ACC112 (cell line): ENCODE measurements at regions not wholly inside any gene's neighbourhood (a gene's known extent, or its start where the extent isn't known, plus 50 kb on each side); places are given as distances from the start of the nearest gene placed in this dataset.
"Not testable (repeated sequence)": the region's sequence is repeated elsewhere in the genome, so short reads cannot be mapped to it uniquely, and the experiment has no call there.

ENCODE experiments used
- H2AFZ ChIP-seq: fragments of 200-600 bp; sonication (generic); one replicate; pipeline ENCODE4 v1.6.0; 2017; ENCODE audit warnings: antibody characterized with exemption, low read length; ENCODE audit not compliant: unreplicated experiment
- H3K27ac ChIP-seq: fragments of 200-600 bp; sonication (generic); 2 replicates; pipeline ENCODE4 v1.5.1; 2014; ENCODE audit warnings: low read depth, mild to moderate bottlenecking, antibody characterized with exemption, low read length, moderate library complexity
- H3K27me3 ChIP-seq: fragments of 200-600 bp; sonication (generic); 2 replicates; pipeline ENCODE4 v1.6.1; 2014; ENCODE audit warnings: mild to moderate bottlenecking, antibody characterized with exemption, low read length, moderate library complexity, mixed read lengths; ENCODE audit not compliant: insufficient read depth
- H3K36me3 ChIP-seq: fragments of 200-600 bp; sonication (generic); 2 replicates; pipeline ENCODE4 v1.6.1; 2016; ENCODE audit warnings: mild to moderate bottlenecking, antibody characterized with exemption, low read length, moderate library complexity, mixed read lengths; ENCODE audit not compliant: insufficient read depth
- H3K4me1 ChIP-seq: fragments of 200-600 bp; sonication (generic); one replicate; pipeline ENCODE4 v1.6.1; 2016; ENCODE audit warnings: low read length, mixed read lengths; ENCODE audit not compliant: insufficient read depth, unreplicated experiment, control insufficient read depth
- H3K4me3 ChIP-seq: fragments of 200-600 bp; sonication (generic); 2 replicates; pipeline ENCODE4 v1.5.1; 2014; ENCODE audit warnings: mild to moderate bottlenecking, low read depth, low read length
- H3K79me2 ChIP-seq: fragments of 200-600 bp; sonication (generic); one replicate; pipeline ENCODE4 v1.6.0; 2016; ENCODE audit warnings: low read length; ENCODE audit not compliant: control insufficient read depth, unreplicated experiment, insufficient read depth

DNA sequence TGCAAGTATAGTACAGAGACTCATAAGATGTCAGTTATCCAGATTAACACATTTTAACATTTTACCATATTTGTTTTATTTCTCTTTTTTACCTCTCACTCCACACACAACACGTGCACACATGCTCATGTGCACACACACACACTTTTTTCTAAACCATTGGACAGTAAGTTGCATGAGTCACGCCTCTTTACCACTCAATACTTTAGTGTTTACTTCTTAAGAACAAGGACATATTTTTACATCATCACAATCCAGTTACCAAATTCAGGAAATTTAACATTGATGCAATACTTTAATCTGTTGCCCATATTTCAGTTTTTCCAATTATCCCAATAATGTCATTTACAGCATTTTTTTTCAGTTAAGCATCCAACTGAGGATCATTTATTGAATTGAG lies 109.0 kb downstream of the RIN2 start:
- Histone ChIP-seq H3K4me3 (no peak overlapping the region), H3K27me3 (no peaks in the 10 kb centered on the region), H2AFZ (no peak overlapping the region), H3K79me2 (no peaks in the 10 kb centered on the region), H3K4me1 (no peaks in the 10 kb centered on the region), H3K27ac (no peak overlapping the region), H3K36me3 (peaks cover 5% of the 10 kb centered on the region; the same call in 1 of the 2 replicates)

DNA sequence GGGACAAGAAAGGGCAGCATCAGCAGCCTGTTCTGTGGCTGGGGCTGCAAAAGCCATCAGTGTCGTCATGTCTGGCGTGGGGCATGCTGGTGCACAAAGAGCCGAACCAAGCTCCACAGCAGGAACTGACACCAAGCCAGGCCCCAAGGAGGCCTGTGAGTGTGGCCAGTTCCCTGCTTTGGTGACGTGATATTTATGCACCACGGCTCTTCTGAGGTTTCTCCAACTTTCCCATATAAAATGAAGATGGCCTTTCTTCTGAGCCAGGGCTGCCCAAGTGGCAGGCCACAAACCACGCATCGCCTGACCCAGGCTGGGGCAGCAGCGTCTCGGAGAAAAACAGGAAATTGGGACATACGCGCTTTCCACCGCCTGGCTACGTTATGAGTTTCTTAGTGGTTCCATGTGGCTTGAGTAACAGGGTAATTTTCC lies 109.9 kb downstream of the RIN2 start:
- Histone ChIP-seq H2AFZ (no peak overlapping the region), H3K4me1 (no peaks in the 10 kb centered on the region), H3K27ac (no peak overlapping the region), H3K27me3 (no peaks in the 10 kb centered on the region), H3K4me3 (no peak overlapping the region), H3K79me2 (no peaks in the 10 kb centered on the region), H3K36me3 (peaks cover 5% of the 10 kb centered on the region; the same call in 1 of the 2 replicates)

DNA sequence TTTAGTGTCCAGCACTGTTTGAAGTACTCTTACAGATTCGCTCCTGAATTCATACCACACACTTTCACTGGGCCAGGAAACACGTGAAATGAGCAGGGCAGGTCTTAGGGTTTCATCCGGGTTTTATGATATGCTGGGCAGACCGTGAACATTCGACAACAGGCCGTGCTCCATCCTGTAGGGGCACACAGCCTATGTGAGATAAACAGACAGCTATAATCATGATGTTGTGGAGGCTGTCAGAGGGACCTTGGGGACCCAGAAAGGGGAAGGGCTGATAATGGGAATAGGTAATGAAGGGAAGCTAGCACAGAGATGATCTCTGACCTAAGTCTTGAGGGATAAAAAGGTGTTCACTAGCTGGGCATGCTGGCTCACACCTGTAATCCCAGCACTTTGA lies 110.4 kb downstream of the RIN2 start:
- no peak overlapping the region for H3K4me3 ChIP-seq
- H3K27me3 ChIP-seq: no peaks in the 10 kb centered on the region
- H3K27ac ChIP-seq: no peak overlapping the region
- no peaks in the 10 kb centered on the region for H3K79me2 ChIP-seq
- peaks cover 8% of the 10 kb centered on the region; the same call in 1 of the 2 replicates for H3K36me3 ChIP-seq
- no peak overlapping the region for H2AFZ ChIP-seq
- H3K4me1 ChIP-seq: no peaks in the 10 kb centered on the region

DNA sequence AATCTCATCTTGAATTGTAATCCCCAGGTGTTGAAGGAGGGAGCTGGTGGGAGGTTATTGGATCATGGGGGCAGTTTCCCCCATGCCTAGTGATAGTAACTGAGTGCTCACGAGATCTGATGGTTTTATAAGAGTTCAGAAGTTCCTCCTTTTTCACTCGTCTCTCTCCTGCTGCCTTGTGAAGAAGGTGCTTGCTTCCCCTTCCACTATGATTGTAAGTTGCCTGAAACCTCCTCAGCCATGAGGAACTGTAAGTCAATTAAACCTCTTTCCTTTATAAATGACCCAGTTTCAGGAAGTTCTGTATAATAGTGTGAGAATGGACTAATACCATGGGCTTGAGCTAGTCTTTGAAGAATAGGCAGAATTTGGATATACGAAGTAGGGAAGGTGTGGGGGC lies 113.9 kb downstream of the RIN2 start:
- Histone ChIP-seq H3K27ac (no peak overlapping the region), H2AFZ (no peak overlapping the region), H3K4me1 (peaks cover 3% of the 10 kb centered on the region), H3K79me2 (no peaks in the 10 kb centered on the region), H3K36me3 (peaks cover 9% of the 10 kb centered on the region; the same call in 1 of the 2 replicates), H3K4me3 (no peak overlapping the region), H3K27me3 (no peaks in the 10 kb centered on the region)

DNA sequence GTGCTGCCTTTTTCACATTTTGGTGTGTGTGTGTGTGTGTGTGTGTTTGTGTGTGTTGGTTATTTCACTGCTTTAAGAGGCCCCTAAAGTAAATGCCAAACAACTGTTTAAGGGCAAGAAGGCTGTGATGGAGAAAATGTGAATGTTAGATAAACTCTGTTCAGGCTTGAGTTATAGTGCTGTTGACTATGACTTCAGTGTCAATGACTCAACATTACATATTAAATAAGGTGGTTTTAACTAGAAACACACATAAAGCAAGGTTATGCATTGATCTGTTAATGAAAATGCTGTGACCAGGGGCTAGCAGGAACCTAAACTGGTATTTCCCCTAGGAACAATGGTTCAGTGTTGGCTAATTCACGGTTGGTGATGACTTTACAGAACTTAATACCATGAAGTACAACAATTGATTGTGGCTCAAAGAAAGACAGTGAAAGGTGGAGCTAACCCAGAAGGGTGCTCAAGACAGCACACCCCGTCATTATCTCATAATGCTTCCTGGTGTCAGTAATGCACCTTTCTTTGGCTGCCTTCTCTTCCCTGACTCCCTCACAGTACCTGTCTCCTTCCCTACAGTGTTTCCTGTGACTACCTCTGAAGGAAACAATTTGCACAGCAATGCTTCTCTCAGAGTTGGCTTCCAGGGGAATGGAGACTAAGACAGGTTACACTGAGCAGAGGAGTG lies 116.1 kb downstream of the RIN2 start:
- H3K27me3 ChIP-seq: no peaks in the 10 kb centered on the region
- H2AFZ ChIP-seq: no peak overlapping the region
- H3K4me3 ChIP-seq: no peak overlapping the region
- no peak overlapping the region for H3K27ac ChIP-seq
- H3K36me3 ChIP-seq: peaks cover 9% of the 10 kb centered on the region; the same call in 1 of the 2 replicates
- no peaks in the 10 kb centered on the region for H3K79me2 ChIP-seq
- H3K4me1 ChIP-seq: peaks cover 3% of the 10 kb centered on the region

DNA sequence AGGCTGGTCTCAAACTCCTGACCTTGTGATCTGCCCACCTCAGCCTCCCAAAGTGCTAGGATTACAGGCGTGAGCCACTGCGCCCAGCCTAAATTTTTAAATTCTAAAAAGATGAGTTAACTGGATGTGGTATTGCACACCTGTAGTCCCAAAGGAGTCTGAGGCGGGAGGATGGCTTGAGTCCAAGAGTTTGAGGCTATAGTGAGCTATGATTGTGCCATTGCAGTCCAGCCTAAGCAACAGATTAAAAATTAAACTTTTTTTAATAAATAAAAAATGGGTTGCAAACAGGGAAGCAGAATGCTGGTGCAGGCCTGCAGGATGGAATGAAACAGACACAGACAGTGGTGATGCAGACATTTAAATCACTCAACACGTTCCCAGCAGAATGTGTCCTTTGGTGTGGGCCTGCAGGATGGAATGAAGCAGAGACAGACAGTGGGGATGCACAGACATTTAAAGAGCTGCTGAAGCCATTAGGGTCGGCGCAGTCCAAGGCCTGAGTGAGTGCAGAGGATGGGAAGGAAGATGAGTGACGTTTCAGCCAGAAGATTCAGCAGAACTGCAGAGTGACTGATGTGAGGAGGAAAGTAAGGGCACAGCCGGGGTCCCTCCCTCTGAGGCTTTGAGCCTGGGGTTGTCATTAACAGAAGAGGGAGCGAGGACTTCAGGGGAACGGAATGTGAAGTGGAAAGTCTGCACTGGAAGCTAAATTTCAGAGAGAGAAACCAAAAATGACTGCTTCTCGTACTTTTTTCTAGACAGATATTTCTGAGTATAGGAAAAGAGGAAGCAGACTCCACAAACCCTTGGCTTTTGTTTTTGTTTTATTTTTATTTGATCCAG lies 117.5 kb downstream of the RIN2 start:
- Histone ChIP-seq H3K4me3 (no peak overlapping the region), H3K27me3 (no peaks in the 10 kb centered on the region), H3K79me2 (no peaks in the 10 kb centered on the region), H3K4me1 (peaks cover 13% of the 10 kb centered on the region), H3K36me3 (peaks cover 9% of the 10 kb centered on the region; the same call in 1 of the 2 replicates), H2AFZ (peak overlapping the region; percentile 55), H3K27ac (no peak overlapping the region)

DNA sequence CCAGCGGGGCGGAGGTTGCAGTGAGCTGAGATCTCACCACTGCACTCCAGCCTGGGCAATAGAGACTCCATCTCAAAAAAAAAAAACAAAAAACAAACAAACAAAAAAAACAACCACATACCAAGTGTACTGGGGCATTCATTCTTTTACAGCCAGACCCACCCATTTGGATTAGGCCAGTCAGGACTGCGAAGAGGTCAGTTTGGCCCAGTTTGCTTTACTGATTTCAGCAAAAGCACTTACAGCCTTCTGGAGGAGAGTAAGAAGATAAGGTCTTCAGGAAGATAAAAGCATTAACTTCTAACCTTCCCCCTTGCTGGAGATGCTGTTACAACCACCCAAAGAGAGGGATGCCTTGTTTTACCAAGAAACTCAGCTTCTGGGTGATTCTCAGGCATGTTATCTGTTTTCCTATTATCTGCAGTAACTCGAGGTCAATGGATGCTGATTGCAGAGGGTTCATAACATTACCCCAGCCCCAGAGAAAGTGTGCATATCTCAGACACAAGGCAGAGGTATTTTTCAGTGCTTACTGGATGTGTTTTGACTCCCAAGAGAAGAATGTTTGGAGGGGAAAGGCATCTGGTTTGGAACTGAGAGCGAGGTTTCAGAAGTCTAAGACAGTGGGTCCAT lies 118.9 kb downstream of the RIN2 start:
- no peak overlapping the region for H3K4me3 ChIP-seq
- peaks cover 20% of the 10 kb centered on the region for H3K4me1 ChIP-seq
- no peaks in the 10 kb centered on the region for H3K79me2 ChIP-seq
- H3K27ac ChIP-seq: no peak overlapping the region
- 0 out of 2 replicates have a peak, but pooled peaks cover 4% of the 10 kb centered on the region for H3K36me3 ChIP-seq
- no peaks in the 10 kb centered on the region for H3K27me3 ChIP-seq
- no peak overlapping the region for H2AFZ ChIP-seq

DNA sequence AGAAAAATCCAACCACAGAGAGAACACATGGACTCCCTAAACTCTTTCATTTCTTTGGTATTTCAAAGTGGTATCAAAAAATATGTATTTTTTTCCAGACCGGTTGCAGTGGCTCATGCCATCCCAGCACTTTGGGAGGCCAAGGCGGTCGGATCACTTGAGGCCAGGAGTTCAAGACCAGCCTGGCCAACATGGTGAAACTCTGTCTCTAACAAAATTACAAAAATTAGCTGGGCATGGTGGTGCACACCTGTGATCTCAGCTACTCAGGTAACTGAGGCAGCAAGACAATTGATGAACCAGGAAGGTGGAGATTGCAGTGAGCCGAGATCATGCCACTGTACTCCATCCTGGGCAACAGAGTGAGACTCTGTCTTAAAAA lies 121.8 kb downstream of the RIN2 start:
- H2AFZ ChIP-seq, H3K79me2 ChIP-seq, H3K27me3 ChIP-seq, H3K4me3 ChIP-seq, H3K36me3 ChIP-seq: not testable (repeated sequence)
- H3K27ac ChIP-seq: peak overlapping the region; percentile 90
- peaks cover 25% of the 10 kb centered on the region for H3K4me1 ChIP-seq

DNA sequence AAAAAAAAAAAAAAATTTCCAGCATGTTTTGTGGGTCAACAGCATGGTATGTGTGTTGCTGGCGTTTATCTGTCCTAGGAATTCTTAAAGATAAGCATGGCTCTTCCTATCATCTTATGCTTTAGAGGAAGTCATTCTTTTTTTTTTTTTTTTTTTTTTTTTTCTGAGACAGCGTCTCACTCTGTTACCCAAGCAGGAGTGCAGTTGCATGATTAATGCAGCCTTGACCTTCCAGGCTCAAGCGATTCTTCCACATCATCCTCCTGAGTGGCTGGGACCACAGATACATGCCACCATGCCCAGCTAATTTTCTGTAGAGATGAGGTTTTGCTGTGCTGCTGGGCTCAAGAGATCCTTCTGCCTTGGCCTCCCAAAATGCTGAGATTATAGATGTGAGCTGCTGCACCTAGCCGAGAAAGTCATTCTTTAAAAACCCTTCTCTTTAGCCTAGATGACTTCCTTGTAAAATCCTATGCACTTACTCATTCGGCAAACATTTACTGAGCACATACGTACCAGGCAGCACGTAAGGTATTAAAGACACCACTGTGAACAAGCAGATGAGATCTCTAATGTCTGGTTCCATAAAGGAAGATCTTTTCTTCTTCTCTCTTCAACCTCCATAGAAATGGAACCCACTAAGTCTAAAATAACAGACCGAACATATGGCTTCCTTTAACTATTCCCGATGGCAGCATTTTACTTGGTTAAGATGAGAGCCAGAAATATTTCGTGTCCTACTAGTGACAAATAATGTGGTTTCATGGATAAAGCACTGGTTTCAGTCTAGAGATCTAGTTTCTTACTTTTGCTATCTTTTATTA lies 122.4 kb downstream of the RIN2 start:
- Histone ChIP-seq H3K27ac (peak overlapping the region; percentile 90), H2AFZ (peak overlapping the region; percentile 49), H3K4me3 (peak overlapping the region; percentile 19; the same call in 1 of the 2 replicates), H3K27me3 (no peaks in the 10 kb centered on the region), H3K4me1 (peaks cover 26% of the 10 kb centered on the region), H3K36me3 (no peaks in the 10 kb centered on the region), H3K79me2 (no peaks in the 10 kb centered on the region)
